ENCODE measurements at regions not wholly inside any gene's neighbourhood (a gene's known extent, or its start where the extent isn't known, plus 50 kb on each side); places are given as distances from the start of the nearest gene placed in this dataset.
"Not testable (repeated sequence)": the region's sequence is repeated elsewhere in the genome, so short reads cannot be mapped to it uniquely, and the experiment has no call there.

DNA sequence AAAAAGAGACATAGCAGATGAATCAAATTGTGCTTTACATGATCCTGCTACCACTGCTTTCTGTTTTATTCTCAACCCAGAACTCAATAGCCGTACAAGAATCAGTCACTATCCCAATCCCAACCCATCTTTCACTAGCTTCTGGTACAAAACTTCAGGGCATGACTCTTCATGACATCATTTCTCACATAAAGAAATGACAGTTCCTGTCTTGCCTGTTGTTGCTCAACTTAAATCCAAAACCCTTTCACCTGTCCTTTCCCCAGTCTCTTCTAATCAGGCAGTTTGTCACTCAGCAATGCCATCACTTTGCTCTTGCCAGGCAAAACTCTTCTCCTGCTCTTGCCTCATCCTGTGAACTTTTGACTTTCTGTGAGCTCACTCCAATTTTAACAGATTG, 962.8 kb downstream of the GALC start:
- no peaks in the 10 kb centered on the region for H3K36me3 ChIP-seq (ENCODE audit: control insufficient read depth in 4 of 4, insufficient read depth in 3 of 4, low read depth in 1 of 4, low read length in 3 of 4)
- no peaks in the 10 kb centered on the region for H3K27me3 ChIP-seq (ENCODE audit: control insufficient read depth in 4 of 4, insufficient read depth in 4 of 4, low read length in 3 of 4)
- no peak overlapping the region for H3K4me3 ChIP-seq (ENCODE audit: low read depth in 1 of 3, low read length in 3 of 3)
- no peak overlapping the region for H3K27ac ChIP-seq (ENCODE audit: low read depth in 1 of 2, low read length in 2 of 2)
- no peaks in the 10 kb centered on the region for H3K9me3 ChIP-seq (ENCODE audit: control insufficient read depth in 4 of 4, low read length in 3 of 4)
- DNase-seq (ENCODE audit: low spot score): no peak
- H3K4me1 ChIP-seq (ENCODE audit: control insufficient read depth in 4 of 4, insufficient read depth in 4 of 4, low read length in 3 of 4): no peaks in the 10 kb centered on the region
- H3K9ac ChIP-seq (ENCODE audit: low read depth in 1 of 2, low read length in 2 of 2): no peak overlapping the region
- TF ChIP-seq SP1 (IDR thresholded peaks at IDR 0.05) (no peak), NR2F2 (IDR thresholded peaks at IDR 0.05) (no peak), HNF4G (IDR thresholded peaks at IDR 0.05) (no peak), ATF3 (IDR thresholded peaks at IDR 0.05) (no peak), EGR1 (IDR thresholded peaks at IDR 0.05; ENCODE audit: low read depth in 2 of 2) (no peak), GABPA (IDR thresholded peaks at IDR 0.05 in 1 of 2, conservative IDR thresholded peaks at IDR 0.05 in 1 of 2) (no peak)
- 72% methylated on average over 1 of the region's 1 CpG for WGBS

DNA sequence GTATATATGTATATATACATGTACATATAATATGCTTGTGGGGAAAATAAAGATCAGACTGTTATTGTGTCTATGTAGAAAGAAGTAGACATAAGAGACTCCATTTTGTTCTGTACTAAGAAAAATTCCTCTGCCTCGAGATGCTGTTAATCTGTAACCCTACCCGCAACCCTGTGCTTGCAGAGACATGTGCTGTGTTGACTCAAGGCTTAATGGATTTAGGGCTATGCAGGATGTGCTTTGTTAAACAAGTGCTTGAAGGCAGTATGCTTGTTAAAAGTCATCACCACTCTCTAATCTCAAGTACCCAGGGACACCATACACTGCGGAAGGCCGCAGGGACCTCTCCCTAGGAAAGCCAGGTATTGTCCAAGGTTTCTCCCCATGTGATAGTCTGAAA, 972.9 kb downstream of the GALC start:
- H3K9ac ChIP-seq (ENCODE audit: low read depth in 1 of 2, low read length in 2 of 2); DNase-seq (ENCODE audit: low spot score): not testable (repeated sequence)
- WGBS: 33% methylated on average over 4 of the region's 4 CpGs

DNA sequence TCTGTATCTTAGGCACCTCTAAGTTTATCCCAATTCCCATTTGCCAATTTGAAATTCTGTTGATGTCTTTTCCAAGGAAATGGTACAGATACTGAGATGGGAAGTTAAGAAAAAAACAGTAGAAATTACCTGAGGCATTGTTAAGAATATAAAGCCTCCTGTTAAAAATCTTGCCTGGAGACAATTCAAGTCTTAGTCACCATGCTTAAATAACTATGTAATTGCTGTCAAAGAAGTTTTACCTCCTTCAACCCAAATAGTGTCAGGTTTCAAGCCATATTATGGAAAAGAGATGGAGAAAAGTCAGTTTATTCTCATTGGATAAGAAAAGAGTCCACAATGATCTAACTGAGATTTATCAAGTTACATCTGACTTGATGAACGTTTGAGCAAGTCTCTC, 974.7 kb downstream of the GALC start:
- Histone ChIP-seq H3K4me1 (ENCODE audit: control insufficient read depth in 4 of 4, insufficient read depth in 4 of 4, low read length in 3 of 4) (no peaks in the 10 kb centered on the region), H3K4me3 (ENCODE audit: low read depth in 1 of 3, low read length in 3 of 3) (no peak overlapping the region), H3K36me3 (ENCODE audit: control insufficient read depth in 4 of 4, insufficient read depth in 3 of 4, low read depth in 1 of 4, low read length in 3 of 4) (no peaks in the 10 kb centered on the region), H3K27ac (ENCODE audit: low read depth in 1 of 2, low read length in 2 of 2) (no peak overlapping the region), H3K9me3 (ENCODE audit: control insufficient read depth in 4 of 4, low read length in 3 of 4) (no peaks in the 10 kb centered on the region), H3K27me3 (ENCODE audit: control insufficient read depth in 4 of 4, insufficient read depth in 4 of 4, low read length in 3 of 4) (no peaks in the 10 kb centered on the region), H3K9ac (ENCODE audit: low read depth in 1 of 2, low read length in 2 of 2) (no peak overlapping the region)
- no peak for DNase-seq (ENCODE audit: low spot score)
- no peak for TF ChIP-seq FOXA1 (IDR thresholded peaks at IDR 0.05)
- WGBS: 37% methylated on average over 1 of the region's 1 CpG

More for the DNA sequence above, 972.9 kb downstream of the GALC start:
- H3K4me1 ChIP-seq (ENCODE audit: control insufficient read depth in 4 of 4, insufficient read depth in 4 of 4, low read length in 3 of 4); H3K27ac ChIP-seq (ENCODE audit: low read depth in 1 of 2, low read length in 2 of 2); H3K4me3 ChIP-seq (ENCODE audit: low read depth in 1 of 3, low read length in 3 of 3); H3K27me3 ChIP-seq (ENCODE audit: control insufficient read depth in 4 of 4, insufficient read depth in 4 of 4, low read length in 3 of 4); H3K9me3 ChIP-seq (ENCODE audit: control insufficient read depth in 4 of 4, low read length in 3 of 4); H3K36me3 ChIP-seq (ENCODE audit: control insufficient read depth in 4 of 4, insufficient read depth in 3 of 4, low read depth in 1 of 4, low read length in 3 of 4): not testable (repeated sequence)

GRCh38 chr14:87017335-87017734, 975.6 kb downstream of the GALC start:
- no peak overlapping the region for H3K27ac ChIP-seq (ENCODE audit: low read depth in 1 of 2, low read length in 2 of 2)
- TF ChIP-seq HNF4G (IDR thresholded peaks at IDR 0.05): no peak
- no peak for TF ChIP-seq RAD21 (IDR thresholded peaks at IDR 0.05)
- no peak for TF ChIP-seq EGR1 (IDR thresholded peaks at IDR 0.05; ENCODE audit: low read depth in 2 of 2)
- TF ChIP-seq FOXA2 (IDR thresholded peaks at IDR 0.05): no peak
- TF ChIP-seq ATF3 (IDR thresholded peaks at IDR 0.05): no peak
- no peak for TF ChIP-seq YY1 (IDR thresholded peaks at IDR 0.05)
- TF ChIP-seq TAF1 (conservative IDR thresholded peaks at IDR 0.05): no peak
- no peak for TF ChIP-seq SP1 (IDR thresholded peaks at IDR 0.05)
- TF ChIP-seq, protein P1, sequence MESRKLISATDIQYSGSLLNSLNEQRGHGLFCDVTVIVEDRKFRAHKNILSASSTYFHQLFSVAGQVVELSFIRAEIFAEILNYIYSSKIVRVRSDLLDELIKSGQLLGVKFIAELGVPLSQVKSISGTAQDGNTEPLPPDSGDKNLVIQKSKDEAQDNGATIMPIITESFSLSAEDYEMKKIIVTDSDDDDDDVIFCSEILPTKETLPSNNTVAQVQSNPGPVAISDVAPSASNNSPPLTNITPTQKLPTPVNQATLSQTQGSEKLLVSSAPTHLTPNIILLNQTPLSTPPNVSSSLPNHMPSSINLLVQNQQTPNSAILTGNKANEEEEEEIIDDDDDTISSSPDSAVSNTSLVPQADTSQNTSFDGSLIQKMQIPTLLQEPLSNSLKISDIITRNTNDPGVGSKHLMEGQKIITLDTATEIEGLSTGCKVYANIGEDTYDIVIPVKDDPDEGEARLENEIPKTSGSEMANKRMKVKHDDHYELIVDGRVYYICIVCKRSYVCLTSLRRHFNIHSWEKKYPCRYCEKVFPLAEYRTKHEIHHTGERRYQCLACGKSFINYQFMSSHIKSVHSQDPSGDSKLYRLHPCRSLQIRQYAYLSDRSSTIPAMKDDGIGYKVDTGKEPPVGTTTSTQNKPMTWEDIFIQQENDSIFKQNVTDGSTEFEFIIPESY (IDR thresholded peaks at IDR 0.05): no peak
- TF ChIP-seq MAX (IDR thresholded peaks at IDR 0.05): no peak
- TF ChIP-seq FOXA1 (IDR thresholded peaks at IDR 0.05): no peak
- no peak for TF ChIP-seq HNF4A (conservative IDR thresholded peaks at IDR 0.05)
- DNase-seq (ENCODE audit: low spot score): no peak
- WGBS: 57% methylated on average over 2 of the region's 2 CpGs
- no peak overlapping the region for H3K4me3 ChIP-seq (ENCODE audit: low read depth in 1 of 3, low read length in 3 of 3)
- H3K9ac ChIP-seq (ENCODE audit: low read depth in 1 of 2, low read length in 2 of 2): no peak overlapping the region
- H3K4me1 ChIP-seq (ENCODE audit: control insufficient read depth in 4 of 4, insufficient read depth in 4 of 4, low read length in 3 of 4): no peaks in the 10 kb centered on the region
- no peaks in the 10 kb centered on the region for H3K36me3 ChIP-seq (ENCODE audit: control insufficient read depth in 4 of 4, insufficient read depth in 3 of 4, low read depth in 1 of 4, low read length in 3 of 4)
- no peaks in the 10 kb centered on the region for H3K9me3 ChIP-seq (ENCODE audit: control insufficient read depth in 4 of 4, low read length in 3 of 4)
- no peaks in the 10 kb centered on the region for H3K27me3 ChIP-seq (ENCODE audit: control insufficient read depth in 4 of 4, insufficient read depth in 4 of 4, low read length in 3 of 4)
